ENCODE measurements at regions not wholly inside any gene's neighbourhood (a gene's known extent, or its start where the extent isn't known, plus 50 kb on each side); places are given as distances from the start of the nearest gene placed in this dataset.

GRCh38 chr3:178369811-178370210 is 166.4 kb upstream of the KCNMB2 start:
- no peaks in the 10 kb centered on the region for H3K27me3 ChIP-seq
- H3K4me3 ChIP-seq = no peak overlapping the region
- in situ Hi-C loops (cut with MboI; ENCODE audit: low sequenced_read_pairs in 4 of 4) = no loop called here
- intact Hi-C loops (cut with DNase I; ENCODE audit: low total_unique reads) = loop anchor here (5.0 kb wide), 1 partner anchor 48 kb away; no protein-coding TSS in a partner anchor
- peaks cover 12 to 13% of the 10 kb centered on the region in 2 donors for H3K4me1 ChIP-seq
- no peaks in the 10 kb centered on the region for H3K9me3 ChIP-seq
- DNase-seq (no peak), ATAC-seq (no peak)
- H3K27ac ChIP-seq = no peak overlapping the region
- TF ChIP-seq POLR2A (IDR thresholded peaks at IDR 0.05) = no peak
- no peak for TF ChIP-seq CTCF (IDR thresholded peaks at IDR 0.05 in 4 of 5, conservative IDR thresholded peaks at IDR 0.05 in 1 of 5)
- no peaks in the 10 kb centered on the region for H3K36me3 ChIP-seq

GRCh38 chr3:178370387-178370786 is 165.8 kb upstream of the KCNMB2 start:
- no peaks in the 10 kb centered on the region for H3K9me3 ChIP-seq
- TF ChIP-seq POLR2A (IDR thresholded peaks at IDR 0.05) (no peak), CTCF (IDR thresholded peaks at IDR 0.05 in 4 of 5, conservative IDR thresholded peaks at IDR 0.05 in 1 of 5) (no peak)
- H3K27ac ChIP-seq = no peak overlapping the region
- no peaks in the 10 kb centered on the region for H3K36me3 ChIP-seq
- no peak overlapping the region for H3K4me3 ChIP-seq
- no peak for ATAC-seq
- intact Hi-C loops (cut with DNase I; ENCODE audit: low total_unique reads) (no loop called here), in situ Hi-C loops (cut with MboI; ENCODE audit: low sequenced_read_pairs in 4 of 4) (no loop called here)
- DNase-seq = no peak
- H3K4me1 ChIP-seq = peaks cover 12 to 13% of the 10 kb centered on the region in 2 donors
- no peaks in the 10 kb centered on the region for H3K27me3 ChIP-seq

- TF ChIP-seq CTCF (IDR thresholded peaks at IDR 0.05 in 4 of 5, conservative IDR thresholded peaks at IDR 0.05 in 1 of 5) (no peak), POLR2A (IDR thresholded peaks at IDR 0.05) (no peak)
- ATAC-seq (no peak), DNase-seq (no peak)
- Histone ChIP-seq H3K27ac (no peak overlapping the region), H3K4me1 (peaks cover 0 to 24% of the 10 kb centered on the region in 2 donors), H3K27me3 (no peaks in the 10 kb centered on the region), H3K9me3 (no peaks in the 10 kb centered on the region), H3K36me3 (no peaks in the 10 kb centered on the region), H3K4me3 (no peak overlapping the region)
- in situ Hi-C loops (cut with MboI; ENCODE audit: low sequenced_read_pairs in 4 of 4) = loop anchor here in 2 of 4 donors (25.0 kb wide), 1 partner anchor 1344 kb away; no protein-coding TSS in a partner anchor
- intact Hi-C loops (cut with DNase I; ENCODE audit: low total_unique reads) = no loop called here
These were observed 154.7 kb upstream of the KCNMB2 start for GRCh38 chr3:178381555-178381954.

GRCh38 chr3:178381971-178382448 is 154.2 kb upstream of the KCNMB2 start:
- in situ Hi-C loops (cut with MboI; ENCODE audit: low sequenced_read_pairs in 4 of 4) (loop anchor here in 2 of 4 donors (25.0 kb wide), 1 partner anchor 1345 kb away; no protein-coding TSS in a partner anchor), intact Hi-C loops (cut with DNase I; ENCODE audit: low total_unique reads) (no loop called here)
- Histone ChIP-seq H3K9me3 (no peaks in the 10 kb centered on the region), H3K4me3 (no peak overlapping the region), H3K27me3 (no peaks in the 10 kb centered on the region), H3K4me1 (peaks cover 0 to 24% of the 10 kb centered on the region in 2 donors), H3K36me3 (no peaks in the 10 kb centered on the region), H3K27ac (no peak overlapping the region)
- TF ChIP-seq POLR2A (IDR thresholded peaks at IDR 0.05) (no peak), CTCF (IDR thresholded peaks at IDR 0.05 in 4 of 5, conservative IDR thresholded peaks at IDR 0.05 in 1 of 5) (no peak)
- DNase-seq = no peak
- no peak for ATAC-seq
